T1000 (cell line): ENCODE measurements at regions not wholly inside any gene's neighbourhood (a gene's known extent, or its start where the extent isn't known, plus 50 kb on each side); places are given as distances from the start of the nearest gene placed in this dataset.
A peak's percentile ranks its signal among the peaks of the same experiment; 100 is the strongest.

ENCODE experiments used
- DNase-seq: peaks from one replicate; lab custom pipeline; 2025; ENCODE audit warnings: mixed read lengths; lab: John Stamatoyannopoulos, UW

DNA sequence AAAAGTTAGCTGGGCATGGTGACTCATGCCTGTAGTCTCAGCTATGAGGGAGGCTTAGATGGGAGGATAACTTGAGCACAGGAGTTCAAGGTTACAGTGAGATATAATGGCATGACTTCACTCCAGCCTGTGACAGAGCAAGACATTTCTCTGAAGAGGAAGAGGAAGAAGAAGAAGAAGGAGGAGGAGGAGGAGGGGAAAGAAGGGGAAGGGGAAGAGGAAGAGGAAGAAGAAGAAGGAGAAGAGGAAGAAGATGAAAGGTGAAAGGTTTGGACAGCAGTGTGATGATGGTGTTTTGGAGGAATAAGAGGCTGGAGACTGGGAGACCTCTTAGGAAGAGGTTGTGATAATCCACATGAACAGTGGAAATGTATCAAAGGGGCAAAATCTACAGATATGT, 410.7 kb upstream of the JAG1 start:
- no peak for DNase-seq

DNA sequence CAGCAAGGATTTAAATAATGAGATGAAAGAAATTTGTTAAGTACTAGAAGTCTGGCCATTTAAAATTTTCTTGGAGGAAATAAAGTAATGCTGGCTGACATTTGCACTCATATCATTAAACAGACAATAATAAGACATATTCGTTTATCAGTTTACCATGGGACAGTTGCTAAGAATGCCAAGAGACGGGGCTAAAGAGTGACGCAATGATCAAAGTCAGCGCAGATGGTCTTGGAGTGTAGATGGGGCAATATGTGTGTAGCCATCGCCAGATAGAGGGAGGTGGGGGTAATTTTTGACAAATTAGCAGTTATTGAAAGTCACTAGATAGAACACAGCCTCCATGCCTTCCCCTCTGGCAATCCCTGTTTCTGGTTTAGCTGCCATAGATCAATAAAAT, 413.2 kb upstream of the JAG1 start:
- no peak for DNase-seq

DNA sequence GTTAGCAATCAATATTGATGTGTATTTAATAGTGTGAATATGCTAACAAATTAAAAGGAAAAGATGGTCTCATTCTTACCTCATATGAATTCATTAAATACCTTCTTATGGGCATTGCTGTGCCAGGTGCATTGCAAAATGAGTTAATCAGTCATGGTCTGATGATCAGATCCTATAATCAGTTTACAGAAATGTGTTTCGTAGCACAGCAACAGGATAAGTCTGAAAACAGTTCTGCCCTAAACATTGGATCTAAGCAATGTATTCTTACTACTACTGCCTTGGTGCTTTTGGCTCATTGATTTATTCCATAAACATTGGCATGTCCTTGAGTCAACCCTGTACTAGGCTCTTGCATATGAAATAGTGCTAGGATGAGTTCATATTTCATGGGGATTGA, 417.0 kb upstream of the JAG1 start:
- DNase-seq: no peak

DNA sequence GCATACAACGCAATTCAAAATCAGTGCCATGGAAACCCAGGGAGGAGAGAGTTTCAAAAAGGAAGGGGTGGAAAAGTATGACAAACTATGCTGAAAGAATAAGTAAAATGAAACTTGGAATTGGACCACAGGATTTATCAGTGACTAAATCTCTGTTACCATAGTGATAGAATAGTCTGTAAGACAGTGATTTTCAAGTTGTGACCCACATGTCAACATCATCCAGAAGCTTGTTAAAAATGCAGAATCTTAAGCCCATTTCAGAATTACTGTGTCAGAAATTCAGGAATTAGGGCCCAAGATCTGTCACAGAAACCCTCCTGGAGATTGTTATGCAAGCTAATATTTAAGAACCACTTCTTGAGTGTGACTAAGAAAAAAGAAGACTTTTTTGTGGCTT, 417.7 kb upstream of the JAG1 start:
- DNase-seq: no peak

DNA sequence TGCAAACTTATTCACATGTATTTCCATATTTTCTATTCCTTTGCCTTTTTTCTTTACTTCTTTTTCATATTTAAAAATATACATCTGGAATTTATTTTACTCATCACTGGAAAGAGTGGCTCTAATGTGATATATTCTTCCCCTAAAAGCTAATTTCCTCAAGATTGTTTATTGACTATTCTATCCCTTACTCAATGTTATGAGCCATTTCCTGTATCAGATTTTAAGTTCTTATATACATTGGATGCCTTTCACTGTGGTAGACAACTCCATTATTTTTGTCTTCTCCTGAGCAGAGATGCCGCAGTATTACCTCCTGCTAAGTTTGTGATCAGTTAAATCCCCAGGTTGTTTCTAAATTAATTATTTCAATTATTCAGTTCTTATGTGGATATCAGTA, 418.4 kb upstream of the JAG1 start:
- DNase-seq: no peak

DNA sequence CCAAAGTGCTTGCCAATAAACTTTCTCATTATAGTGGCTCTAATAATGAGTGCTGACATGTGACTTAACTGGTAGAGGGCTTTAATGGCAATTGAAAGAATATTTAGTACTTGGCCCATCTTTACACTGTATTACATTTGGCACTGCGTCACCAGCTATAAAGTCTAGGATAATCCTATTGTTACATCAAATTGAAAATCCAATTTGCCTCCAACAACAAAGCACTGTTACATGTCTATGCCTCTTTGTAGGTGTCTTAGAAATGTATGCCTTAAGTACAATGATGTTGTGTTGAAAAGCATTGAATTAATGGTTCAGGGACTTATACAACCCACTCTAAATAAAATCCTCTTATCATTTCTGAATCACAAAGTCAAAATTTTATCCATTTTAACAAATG, 420.4 kb upstream of the JAG1 start:
- DNase-seq: no peak

DNA sequence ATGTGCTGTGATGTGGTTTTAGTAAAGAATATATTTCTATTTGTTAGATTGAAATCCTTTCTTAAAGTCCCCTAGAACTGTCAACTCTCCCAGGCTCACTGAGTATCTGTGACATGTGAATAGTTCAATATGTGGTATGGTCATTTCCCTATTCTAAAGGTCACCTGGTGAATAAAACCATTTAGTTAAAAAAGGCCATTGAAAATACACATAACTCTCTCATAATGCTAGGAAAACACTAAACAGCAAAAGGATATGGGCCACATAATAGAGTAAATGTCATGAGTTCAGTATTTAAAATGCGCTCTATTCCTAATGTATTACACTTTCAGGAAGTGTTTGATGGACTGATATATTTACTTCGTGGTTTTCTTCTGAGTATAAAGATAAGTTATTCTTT, 420.9 kb upstream of the JAG1 start:
- DNase-seq: no peak

DNA sequence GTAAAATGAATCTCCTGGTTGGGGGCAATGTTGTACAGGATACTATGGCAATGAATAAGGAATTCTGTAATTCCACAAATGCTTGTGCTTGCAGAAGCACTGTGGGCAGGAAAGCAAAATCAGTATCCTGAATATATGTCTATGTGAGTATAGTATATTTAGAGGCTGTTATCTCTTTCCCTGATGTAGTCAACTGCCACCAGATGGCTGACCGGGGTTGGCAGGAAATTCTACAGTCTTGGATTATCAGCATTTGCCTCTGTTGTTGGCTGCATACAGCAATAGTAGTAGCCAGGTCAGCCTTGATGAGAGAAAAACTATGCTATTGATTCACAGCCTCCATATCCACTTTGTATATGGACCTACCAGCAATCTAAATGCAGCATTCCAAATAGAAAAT, 425.1 kb upstream of the JAG1 start:
- DNase-seq: no peak

DNA sequence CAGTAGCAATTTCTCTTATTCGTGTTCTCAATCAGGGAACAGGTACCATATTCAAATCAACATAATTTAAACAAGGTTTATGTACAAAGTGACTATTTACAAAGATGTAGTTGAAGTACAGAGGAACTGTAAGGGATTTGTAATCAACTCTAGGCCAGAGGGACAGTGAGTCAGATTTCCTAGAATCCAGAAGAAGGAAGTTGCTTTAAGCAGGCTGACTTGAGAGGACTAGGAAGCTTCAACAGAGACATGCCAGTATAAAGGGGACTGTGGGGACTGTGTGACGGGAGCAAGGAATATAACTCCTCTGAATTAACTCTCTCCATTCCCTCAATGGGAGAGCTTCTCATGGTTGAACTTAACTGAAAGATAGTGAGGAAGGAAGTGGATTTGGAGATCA, 427.4 kb upstream of the JAG1 start:
- DNase-seq: no peak

DNA sequence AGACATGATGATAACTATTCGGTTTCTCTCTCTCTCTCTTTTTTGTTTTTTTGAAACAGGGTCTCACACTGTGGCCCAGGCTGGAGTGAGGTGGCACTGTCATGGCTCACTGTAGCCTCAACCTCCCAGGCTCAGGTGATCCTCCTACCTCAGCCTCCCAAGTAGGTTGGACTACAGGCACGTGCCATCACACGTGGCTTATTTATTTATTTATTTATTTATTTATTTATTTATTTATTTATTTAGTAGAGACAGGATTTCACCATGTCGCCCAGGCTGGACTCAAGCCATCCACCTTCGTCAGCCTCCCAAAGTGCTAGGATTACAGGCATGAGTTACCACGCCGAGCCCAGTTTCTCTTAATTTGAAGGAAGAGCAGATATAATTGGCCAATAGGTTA, 427.9 kb upstream of the JAG1 start:
- no peak for DNase-seq

DNA sequence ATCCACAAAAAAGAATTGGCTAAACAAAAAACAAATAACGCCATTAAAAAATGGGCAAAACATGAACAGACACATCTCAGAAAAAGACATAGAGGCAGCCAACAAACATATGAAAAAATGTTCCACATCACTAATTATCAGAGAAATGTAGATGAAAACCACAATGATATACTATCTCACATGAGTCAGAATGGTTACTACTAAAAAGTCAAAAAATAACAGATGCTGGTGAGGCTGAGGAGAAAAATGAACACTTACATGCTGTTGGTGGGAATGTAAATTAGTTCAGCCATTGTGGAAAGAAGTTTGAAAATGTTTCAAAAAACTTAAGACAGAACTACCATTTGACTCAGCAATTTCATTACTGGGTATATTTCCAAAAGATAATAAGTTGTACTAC, 430.1 kb upstream of the JAG1 start:
- DNase-seq: no peak

DNA sequence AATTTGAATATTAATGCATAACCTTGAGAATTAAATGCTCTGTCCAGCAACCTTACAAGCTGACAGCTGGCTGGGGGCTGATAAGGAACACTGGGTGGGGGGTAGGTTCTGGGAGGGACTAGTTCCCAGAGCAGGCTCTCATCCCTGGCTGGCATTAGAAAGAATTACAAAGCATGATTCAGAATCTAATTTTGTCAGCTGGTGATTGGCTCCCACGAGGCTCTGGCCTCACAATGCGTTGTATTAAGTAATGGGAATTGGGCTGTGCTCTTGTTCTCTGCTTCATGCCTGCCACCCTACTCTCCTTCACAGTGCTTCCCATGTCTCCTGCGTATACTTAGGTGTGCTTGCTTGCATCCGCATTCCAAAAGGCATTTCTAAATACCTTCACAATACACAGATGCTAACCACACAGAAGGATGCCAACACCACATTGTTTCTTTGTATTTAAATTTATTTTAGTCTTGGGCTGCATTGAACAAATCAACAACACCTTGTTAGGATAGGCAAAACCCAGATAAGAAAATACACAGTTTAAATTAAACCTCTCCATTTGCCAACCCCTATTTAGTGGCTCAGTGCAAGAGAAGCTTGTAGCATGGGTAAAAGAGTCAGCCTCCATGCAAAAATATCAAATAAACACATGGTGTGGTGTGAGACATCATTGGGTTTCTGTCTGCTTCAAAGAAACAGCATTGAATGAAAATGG, 434.5 kb upstream of the JAG1 start:
- DNase-seq: no peak

DNA sequence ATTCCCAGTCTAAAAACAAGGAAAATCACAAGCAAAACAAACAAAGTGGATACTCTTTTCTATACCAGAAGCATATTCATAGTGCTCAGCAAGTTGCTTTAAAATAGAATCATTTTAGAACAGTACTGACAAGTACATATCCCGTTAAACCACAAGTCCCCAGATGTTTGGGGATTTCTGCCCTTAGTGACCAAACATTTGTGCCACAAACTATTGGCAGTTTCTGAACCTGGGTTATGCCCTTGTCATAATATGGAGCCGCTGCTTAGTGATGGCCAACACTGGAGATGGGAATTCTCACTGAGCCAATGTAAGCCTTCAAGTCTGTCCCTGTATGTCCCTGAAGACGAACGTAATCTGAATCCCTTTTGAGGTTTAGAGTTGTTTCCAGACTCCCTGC, 436.7 kb upstream of the JAG1 start:
- no peak for DNase-seq

DNA sequence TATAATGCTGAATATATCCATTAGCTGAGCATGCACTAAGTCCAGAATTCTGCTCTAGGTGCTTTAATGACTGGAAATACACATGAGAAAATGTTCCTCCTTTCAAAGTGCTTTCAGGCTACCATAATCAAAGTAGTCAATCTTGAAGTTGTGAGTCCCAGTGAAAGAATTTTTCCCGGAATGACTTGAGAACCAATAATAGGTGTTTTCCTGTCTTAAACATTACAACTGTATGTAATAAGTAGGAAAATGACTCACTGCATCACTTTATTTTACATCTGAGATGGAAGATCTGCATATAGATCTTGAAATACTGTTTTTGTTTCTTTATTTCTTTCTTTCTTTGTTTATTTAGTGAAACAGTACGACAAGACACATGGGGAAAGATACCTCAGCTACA, 437.4 kb upstream of the JAG1 start:
- DNase-seq: no peak

DNA sequence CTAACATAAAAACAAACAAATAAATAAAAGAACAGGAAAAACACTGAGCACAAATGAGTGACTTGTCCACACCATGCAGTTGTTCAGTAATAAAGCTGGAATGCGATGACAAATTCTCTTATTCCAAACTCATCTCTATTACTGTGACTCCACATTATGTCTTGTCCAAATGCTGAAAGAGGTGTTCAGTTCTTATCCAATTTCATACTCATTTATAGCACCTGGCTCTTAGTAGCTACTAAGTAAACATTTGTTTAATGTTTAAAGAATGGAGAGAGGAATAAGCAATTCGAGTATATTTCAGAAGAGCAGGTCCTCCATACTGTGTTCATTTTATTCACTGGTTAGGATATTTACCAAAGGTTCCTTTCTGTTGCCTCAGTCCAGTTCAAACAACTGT, 439.0 kb upstream of the JAG1 start:
- DNase-seq: no peak

DNA sequence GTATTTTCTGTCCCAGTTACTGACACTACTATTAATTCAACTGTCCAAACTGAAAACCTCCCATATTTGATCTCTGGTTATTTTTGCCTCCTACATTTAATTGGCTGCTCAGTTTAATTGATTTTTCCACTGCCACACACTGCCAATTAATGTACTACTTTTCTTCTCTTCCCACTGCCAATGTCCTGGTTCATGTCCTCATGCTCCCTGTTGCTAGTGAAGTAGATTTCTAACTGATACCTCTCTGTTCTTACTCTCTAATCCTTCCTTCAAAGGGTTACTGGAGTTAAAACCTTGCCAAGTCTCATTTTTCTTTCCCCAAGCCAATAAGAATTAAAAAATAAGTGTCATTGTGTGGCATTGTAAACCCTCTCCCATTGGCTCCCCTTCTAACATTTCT, 440.6 kb upstream of the JAG1 start:
- DNase-seq: no peak

DNA sequence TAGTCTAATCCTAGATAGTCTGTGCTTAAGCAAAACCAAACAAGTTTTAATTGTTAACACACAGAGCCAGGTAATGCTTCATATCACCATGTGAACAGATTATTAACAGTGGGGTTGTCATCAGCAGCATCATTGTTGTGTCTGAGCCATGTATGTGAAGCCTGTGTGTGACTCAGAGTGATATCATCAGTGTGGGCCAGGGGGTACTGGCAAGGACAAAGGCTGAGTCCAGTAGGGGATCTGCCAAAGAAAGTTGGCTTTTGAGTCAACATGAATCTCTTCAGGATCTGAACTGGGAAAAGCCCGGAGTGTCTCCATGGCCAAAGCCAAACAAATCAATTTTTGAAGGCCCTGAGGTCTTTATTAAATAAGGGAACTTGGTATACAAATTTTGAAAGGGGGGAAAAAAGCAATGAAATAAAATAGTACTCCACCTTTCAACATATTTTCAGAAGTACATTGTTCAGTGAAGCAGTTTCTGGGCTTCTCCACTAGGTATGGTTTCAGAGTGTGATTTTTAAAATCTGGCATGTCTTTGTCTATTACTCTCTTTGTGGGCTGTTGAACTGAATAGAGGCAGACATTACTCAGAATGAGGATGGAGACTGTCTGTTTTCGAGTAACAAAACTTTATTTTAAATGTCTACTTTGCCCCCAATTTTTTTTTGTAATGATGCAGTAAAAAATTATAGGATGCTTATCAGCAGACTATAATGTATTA, 444.2 kb upstream of the JAG1 start:
- DNase-seq: peak; percentile 48

DNA sequence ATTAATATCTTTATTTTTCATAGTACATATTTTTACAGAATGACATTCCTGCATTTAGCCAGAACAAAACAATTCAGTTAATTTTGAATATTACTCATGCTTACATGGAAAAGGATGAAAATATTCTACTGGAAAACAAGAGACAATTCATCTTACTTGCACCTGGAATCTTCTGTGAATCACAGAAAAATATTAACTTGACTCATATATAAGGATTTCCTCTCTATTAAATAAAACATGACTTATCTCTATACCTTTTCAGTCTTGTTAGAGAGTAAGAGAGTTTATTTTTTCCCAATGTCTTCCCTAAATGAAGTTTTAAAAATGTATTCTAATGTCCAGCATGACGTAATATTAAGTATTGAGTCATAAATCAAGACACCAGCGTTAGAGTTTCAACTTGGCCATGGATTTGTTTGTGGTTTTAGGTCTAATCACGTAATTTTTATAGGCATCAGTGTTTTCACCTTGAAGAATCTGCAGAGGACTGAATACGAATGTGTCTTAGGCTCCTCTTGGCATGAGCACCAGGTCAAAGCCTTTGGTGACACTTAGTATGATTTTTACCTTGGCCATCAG, 445.1 kb upstream of the JAG1 start:
- DNase-seq: no peak

DNA sequence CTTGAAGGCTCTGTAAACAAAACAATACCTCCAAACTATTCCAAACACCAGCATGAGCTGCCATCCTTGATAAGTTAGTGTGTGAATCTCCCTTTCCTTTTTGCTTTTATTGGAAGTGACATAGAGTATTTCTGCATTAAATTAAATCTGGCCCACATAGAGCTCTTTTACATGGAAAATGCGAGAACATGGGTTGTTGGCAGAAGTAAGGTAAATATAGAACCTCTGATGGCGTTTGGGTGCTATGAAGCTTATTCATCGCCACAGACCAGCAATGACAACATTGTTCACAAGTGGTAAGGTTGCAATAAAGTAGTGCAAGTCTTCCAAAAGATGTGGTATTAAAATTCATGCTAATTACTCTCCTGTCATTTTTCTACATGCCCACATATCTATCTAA, 445.8 kb upstream of the JAG1 start:
- DNase-seq: no peak

DNA sequence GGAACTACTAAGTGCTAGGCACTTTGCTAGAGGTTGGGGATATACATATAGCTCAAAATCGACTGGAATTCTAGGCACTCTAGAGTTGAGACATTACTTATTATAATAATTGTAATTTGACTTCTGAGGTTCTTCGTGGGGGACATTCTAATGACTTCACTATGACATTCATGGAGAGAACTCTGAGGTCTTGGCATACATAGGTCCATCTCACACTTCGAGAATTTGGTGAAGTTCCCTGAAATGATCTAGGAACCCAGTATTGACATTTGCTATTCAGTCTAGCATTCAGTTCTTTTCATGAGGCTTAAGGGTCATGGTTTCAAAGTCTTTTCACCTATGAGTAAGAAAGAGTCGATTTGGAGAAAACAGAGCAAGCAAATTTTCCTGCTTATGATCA, 446.6 kb upstream of the JAG1 start:
- DNase-seq: no peak

DNA sequence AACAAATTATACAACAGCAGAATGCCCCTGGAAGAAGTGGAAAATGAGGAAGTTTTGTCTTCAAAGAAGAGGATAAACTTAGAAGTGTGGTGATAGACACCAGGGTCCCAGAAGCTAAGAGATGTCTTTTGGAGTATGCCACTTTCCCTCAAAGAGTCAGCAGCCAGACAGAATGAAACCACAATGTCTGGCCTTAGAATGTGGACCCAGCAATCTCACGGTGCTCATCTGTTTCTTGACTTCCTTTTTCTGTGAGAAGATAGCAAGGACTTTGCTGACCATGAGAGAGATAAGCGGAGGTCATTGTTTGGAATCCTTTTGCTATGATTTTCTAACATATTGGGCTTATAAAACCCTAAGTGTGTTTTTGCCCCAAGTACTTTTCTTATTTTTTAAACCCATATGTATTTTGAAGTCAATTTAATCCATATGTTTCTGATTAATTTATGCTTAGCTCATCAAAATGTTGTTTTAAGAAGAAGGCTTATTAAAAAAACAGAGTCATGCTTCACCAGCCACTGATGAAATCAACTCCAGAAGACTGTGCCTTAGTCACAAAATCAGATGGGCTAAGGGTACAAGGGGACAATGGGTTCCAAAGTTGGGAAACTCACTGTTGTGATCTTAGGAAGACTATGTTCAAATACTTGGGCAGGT, 451.2 kb upstream of the JAG1 start:
- no peak for DNase-seq

DNA sequence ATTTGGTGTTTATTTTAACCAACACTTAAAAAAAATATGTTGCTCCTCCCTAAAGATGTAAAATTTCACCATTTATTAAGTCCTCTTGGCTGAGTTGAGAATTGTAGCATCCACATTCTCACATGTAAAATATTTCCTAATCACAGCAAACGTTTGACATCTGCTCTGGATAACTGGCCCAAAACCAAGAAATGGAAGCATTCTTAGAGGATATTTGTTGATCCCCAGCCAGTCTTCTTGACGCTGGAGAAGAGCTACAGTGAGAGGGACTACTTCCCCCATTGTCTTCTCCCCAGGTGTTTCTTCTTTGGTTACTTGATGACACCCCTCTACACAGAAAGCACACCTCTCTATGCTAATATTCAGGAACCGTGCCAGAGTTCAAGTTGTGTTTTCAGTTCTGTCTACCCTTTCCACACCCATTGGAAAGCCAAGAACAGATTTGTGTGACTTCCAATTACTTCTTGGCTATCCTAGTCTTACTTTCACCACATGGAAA, 454.5 kb upstream of the JAG1 start:
- DNase-seq: no peak

DNA sequence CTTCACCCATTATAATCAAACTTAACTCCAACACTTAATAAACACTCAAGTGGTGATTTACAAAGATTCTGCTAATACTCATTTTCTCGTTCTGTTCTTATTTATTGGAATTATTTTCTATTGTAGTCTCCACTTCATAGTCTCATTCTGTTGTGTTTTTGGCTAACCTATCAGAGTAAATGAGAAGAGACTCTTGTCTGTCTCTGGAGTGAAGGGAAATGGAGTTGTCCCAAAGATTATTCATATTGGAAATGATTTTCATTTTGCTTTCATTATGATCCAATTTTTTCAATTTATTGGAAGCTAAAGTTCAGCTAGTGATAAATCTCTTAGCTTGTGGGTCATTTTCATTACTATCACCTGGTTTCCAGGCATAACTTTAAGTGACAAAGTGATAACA, 454.9 kb upstream of the JAG1 start:
- DNase-seq: no peak
